ENCODE measurements at regions not wholly inside any gene's neighbourhood (a gene's known extent, or its start where the extent isn't known, plus 50 kb on each side); places are given as distances from the start of the nearest gene placed in this dataset.

DNA sequence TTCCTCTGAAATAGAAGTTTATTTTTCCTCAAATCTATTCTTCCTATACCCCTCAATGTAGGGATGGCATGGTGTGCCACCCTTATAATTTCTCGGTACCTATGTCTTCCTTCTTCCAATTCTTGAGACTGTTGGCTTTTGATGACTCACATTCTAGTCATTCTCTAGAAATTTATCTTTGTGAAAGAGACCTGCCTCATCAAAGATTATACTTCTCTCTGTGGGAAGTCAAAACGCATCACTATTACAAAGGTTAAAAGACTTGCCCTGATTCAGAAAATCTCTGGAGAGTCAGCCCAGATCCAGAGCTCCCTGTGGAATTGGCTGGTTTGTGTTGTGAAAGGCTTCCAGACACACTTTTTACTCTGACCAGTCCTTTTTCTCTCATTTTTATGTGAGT lies 65.9 kb upstream of the FSTL5 start:
- TF ChIP-seq, protein P1, sequence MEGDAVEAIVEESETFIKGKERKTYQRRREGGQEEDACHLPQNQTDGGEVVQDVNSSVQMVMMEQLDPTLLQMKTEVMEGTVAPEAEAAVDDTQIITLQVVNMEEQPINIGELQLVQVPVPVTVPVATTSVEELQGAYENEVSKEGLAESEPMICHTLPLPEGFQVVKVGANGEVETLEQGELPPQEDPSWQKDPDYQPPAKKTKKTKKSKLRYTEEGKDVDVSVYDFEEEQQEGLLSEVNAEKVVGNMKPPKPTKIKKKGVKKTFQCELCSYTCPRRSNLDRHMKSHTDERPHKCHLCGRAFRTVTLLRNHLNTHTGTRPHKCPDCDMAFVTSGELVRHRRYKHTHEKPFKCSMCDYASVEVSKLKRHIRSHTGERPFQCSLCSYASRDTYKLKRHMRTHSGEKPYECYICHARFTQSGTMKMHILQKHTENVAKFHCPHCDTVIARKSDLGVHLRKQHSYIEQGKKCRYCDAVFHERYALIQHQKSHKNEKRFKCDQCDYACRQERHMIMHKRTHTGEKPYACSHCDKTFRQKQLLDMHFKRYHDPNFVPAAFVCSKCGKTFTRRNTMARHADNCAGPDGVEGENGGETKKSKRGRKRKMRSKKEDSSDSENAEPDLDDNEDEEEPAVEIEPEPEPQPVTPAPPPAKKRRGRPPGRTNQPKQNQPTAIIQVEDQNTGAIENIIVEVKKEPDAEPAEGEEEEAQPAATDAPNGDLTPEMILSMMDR (IDR thresholded peaks at IDR 0.05): no peak
- no peak for TF ChIP-seq POLR2A (IDR thresholded peaks at IDR 0.05)
- no peak for TF ChIP-seq EP300 (IDR thresholded peaks at IDR 0.05)
- no peak for TF ChIP-seq POLR2AphosphoS5 (IDR thresholded peaks at IDR 0.05)
